NK-92 treated with Interleukin-12 subunit alpha and Interleukin-12 subunit beta, amount 100 ng/mL, for 24 hours (cell line): ENCODE measurements at regions not wholly inside any gene's neighbourhood (a gene's known extent, or its start where the extent isn't known, plus 50 kb on each side); places are given as distances from the start of the nearest gene placed in this dataset.

Experiments
- DNase-seq: peaks from one replicate; lab custom pipeline; 2025; lab: John Stamatoyannopoulos, UW

GRCh38 chr16:5852151-5852550, 754.6 kb upstream of the EEF2KMT start:
- no peak for DNase-seq

- DNase-seq = no peak
Measured at GRCh38 chr16:5851393-5851982, 753.9 kb upstream of the EEF2KMT start.

- no peak for DNase-seq
Measured at GRCh38 chr16:5850632-5851392, 753.2 kb upstream of the EEF2KMT start.

GRCh38 chr16:5845046-5845445, 747.5 kb upstream of the EEF2KMT start:
- no peak for DNase-seq

- DNase-seq = no peak
Measured at GRCh38 chr16:5841974-5842373, 744.4 kb upstream of the EEF2KMT start.

GRCh38 chr16:5838725-5839124, 741.1 kb upstream of the EEF2KMT start:
- no peak for DNase-seq

GRCh38 chr16:5838071-5838470, 740.5 kb upstream of the EEF2KMT start:
- DNase-seq = no peak

GRCh38 chr16:5837007-5837670, 739.5 kb upstream of the EEF2KMT start:
- DNase-seq = no peak

GRCh38 chr16:5835876-5836275, 738.3 kb upstream of the EEF2KMT start:
- DNase-seq = no peak

GRCh38 chr16:5826332-5826731, 728.7 kb upstream of the EEF2KMT start:
- DNase-seq = no peak

GRCh38 chr16:5820472-5820871, 722.9 kb upstream of the EEF2KMT start:
- DNase-seq = no peak

GRCh38 chr16:5815570-5816237, 718.1 kb upstream of the EEF2KMT start:
- DNase-seq = no peak

- no peak for DNase-seq
Measured at GRCh38 chr16:5801396-5801795, 703.8 kb upstream of the EEF2KMT start.

GRCh38 chr16:5793556-5793955, 696.0 kb upstream of the EEF2KMT start:
- no peak for DNase-seq

GRCh38 chr16:5791011-5791657, 693.5 kb upstream of the EEF2KMT start:
- no peak for DNase-seq

GRCh38 chr16:5790512-5790911, 692.9 kb upstream of the EEF2KMT start:
- DNase-seq = no peak

- DNase-seq = no peak
Measured at GRCh38 chr16:5789033-5789432, 691.4 kb upstream of the EEF2KMT start.

- no peak for DNase-seq
Measured at GRCh38 chr16:5781436-5781835, 683.8 kb upstream of the EEF2KMT start.

- DNase-seq = no peak
Measured at GRCh38 chr16:5776876-5777275, 679.3 kb upstream of the EEF2KMT start.

GRCh38 chr16:5775916-5776315, 678.3 kb upstream of the EEF2KMT start:
- no peak for DNase-seq

- no peak for DNase-seq
Measured at GRCh38 chr16:5770118-5770517, 672.5 kb upstream of the EEF2KMT start.

- DNase-seq = no peak
Measured at GRCh38 chr16:5769513-5769912, 671.9 kb upstream of the EEF2KMT start.
